Stomach (tissue), 4 donors: ENCODE measurements at regions not wholly inside any gene's neighbourhood (a gene's known extent, or its start where the extent isn't known, plus 50 kb on each side); places are given as distances from the start of the nearest gene placed in this dataset.

Source experiments
- CTCF ChIP-seq, 7 experiments: fragments of 450-650 bp in 4 of 7; fragments of 200-600 bp in 3 of 7; sonication (generic) in 3 of 7; IDR thresholded peaks; one replicate each; pipeline ENCODE4 v1.5.1; 2016 to 2019; ENCODE audit warnings: antibody characterized with exemption in 7 of 7, control low read depth in 2 of 7, mild to moderate bottlenecking in 1 of 7
- EP300 ChIP-seq: sonication (generic); formaldehyde crosslinking; IDR thresholded peaks from one replicate; pipeline ENCODE4 v1.6.1; 2017; ENCODE audit warnings: antibody characterized with exemption
- POLR2A ChIP-seq, 4 donors: fragments of 450-650 bp; IDR thresholded peaks; one replicate each; pipeline ENCODE4 v1.6.1; 2016; ENCODE audit warnings: antibody characterized with exemption in 4 of 4, control low read depth in 2 of 4, mild to moderate bottlenecking in 1 of 4, moderate library complexity in 1 of 4
- POLR2AphosphoS5 ChIP-seq, 3 donors: sonication (generic); formaldehyde crosslinking; IDR thresholded peaks; one replicate each; pipeline ENCODE4 v1.6.1; 2016; ENCODE audit warnings: antibody characterized with exemption in 3 of 3

- TF ChIP-seq POLR2A (IDR thresholded peaks at IDR 0.05) (no peak), CTCF (IDR thresholded peaks at IDR 0.05) (no peak), EP300 (no peak), POLR2AphosphoS5 (IDR thresholded peaks at IDR 0.05) (no peak)
Measured at GRCh38 chr2:83764447-83765005, 694.6 kb downstream of the SUCLG1 start.
